ENCODE measurements at regions not wholly inside any gene's neighbourhood (a gene's known extent, or its start where the extent isn't known, plus 50 kb on each side); places are given as distances from the start of the nearest gene placed in this dataset.
"Not testable (repeated sequence)": the region's sequence is repeated elsewhere in the genome, so short reads cannot be mapped to it uniquely, and the experiment has no call there.

DNA sequence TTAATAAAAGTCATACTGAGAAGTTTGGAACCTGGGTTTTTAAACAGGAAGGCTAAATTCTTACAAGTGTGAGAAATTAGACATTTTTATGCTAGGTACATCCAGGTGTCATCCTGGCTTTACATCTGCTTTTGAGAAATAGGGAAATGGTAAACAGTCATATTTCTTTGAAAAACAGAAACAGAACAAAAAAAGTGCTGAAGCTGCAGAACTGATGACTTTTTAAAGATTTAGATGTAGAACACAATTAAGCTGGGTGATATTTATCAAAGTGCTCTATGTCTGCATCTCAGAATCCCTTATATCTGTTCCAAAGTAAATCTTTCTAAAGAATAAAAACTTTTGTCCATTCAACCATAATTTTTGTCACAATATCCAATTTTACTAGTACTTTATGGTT is 282.9 kb upstream of the ATXN7L3B start:
- no peak for DNase-seq
- Histone ChIP-seq H3K36me3 (ENCODE audit: insufficient read depth in 1 of 2, low read depth in 1 of 2) (no peaks in the 10 kb centered on the region), H3K4me1 (no peaks in the 10 kb centered on the region), H3K4me3 (no peak overlapping the region), H3K27me3 (ENCODE audit: insufficient read depth in 3 of 3, low read length in 2 of 3) (no peaks in the 10 kb centered on the region), H3K9me3 (peaks cover 2% of the 10 kb centered on the region), H3K27ac (no peak overlapping the region)
- intact Hi-C loops (cut with DNase I): no loop called here
- no peak for ATAC-seq
- TF ChIP-seq, protein P1, sequence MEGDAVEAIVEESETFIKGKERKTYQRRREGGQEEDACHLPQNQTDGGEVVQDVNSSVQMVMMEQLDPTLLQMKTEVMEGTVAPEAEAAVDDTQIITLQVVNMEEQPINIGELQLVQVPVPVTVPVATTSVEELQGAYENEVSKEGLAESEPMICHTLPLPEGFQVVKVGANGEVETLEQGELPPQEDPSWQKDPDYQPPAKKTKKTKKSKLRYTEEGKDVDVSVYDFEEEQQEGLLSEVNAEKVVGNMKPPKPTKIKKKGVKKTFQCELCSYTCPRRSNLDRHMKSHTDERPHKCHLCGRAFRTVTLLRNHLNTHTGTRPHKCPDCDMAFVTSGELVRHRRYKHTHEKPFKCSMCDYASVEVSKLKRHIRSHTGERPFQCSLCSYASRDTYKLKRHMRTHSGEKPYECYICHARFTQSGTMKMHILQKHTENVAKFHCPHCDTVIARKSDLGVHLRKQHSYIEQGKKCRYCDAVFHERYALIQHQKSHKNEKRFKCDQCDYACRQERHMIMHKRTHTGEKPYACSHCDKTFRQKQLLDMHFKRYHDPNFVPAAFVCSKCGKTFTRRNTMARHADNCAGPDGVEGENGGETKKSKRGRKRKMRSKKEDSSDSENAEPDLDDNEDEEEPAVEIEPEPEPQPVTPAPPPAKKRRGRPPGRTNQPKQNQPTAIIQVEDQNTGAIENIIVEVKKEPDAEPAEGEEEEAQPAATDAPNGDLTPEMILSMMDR (IDR thresholded peaks at IDR 0.05): no peak

DNA sequence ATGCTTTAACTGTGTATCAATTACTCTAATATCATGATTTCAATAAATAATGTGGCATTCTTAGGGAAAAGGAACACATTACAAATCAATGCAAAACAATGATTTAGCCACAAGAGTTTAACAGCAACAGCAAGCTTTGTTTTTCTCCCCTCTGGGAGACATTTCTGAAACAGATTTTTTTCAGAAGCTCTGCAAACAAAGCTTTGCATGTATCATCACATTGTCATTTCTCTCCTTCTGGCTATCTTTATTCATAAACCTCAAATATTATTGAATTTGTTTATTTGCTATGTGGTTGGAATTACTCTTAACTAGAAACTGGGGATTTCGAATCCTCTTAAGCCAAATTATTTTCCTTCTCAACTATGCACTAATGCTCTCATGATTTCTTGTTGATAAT is 278.4 kb upstream of the ATXN7L3B start:
- H3K27ac ChIP-seq: no peak overlapping the region
- DNase-seq: no peak
- H3K9me3 ChIP-seq: no peaks in the 10 kb centered on the region
- WGBS, 3 donors: 75 to 86% (median 83%) methylated on average over 1 of the region's 1 CpG
- no peaks in the 10 kb centered on the region for H3K27me3 ChIP-seq (ENCODE audit: insufficient read depth in 3 of 3, low read length in 2 of 3)
- intact Hi-C loops (cut with DNase I): no loop called here
- TF ChIP-seq, protein P1 (IDR thresholded peaks at IDR 0.05): no peak
- H3K4me1 ChIP-seq: no peaks in the 10 kb centered on the region
- no peak for ATAC-seq
- no peaks in the 10 kb centered on the region for H3K36me3 ChIP-seq (ENCODE audit: insufficient read depth in 1 of 2, low read depth in 1 of 2)
- no peak overlapping the region for H3K4me3 ChIP-seq

DNA sequence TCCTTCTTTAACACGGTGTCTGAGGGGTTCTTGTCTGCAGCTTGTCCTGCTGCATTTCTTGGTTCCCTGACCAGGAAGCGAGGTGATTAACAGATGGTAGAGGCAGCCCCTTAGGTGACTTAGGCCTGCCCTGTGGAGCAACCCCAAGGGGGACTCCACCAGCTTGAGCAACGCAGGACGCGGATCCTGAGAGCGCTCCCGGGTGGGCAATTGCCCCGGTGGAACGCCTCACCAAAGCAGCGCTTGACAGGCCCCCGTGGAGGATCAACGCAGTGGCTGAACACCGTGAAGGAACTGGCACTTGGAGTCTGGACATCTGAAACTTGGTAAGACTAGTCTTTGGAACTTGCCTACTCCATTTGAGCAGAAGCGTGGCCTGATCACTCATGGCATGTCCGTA is 272.9 kb upstream of the ATXN7L3B start:
- Histone ChIP-seq H3K9me3 (no peaks in the 10 kb centered on the region), H3K27ac (no peak overlapping the region), H3K4me3 (no peak overlapping the region), H3K36me3 (ENCODE audit: insufficient read depth in 1 of 2, low read depth in 1 of 2) (no peaks in the 10 kb centered on the region), H3K4me1 (no peaks in the 10 kb centered on the region), H3K27me3 (ENCODE audit: insufficient read depth in 3 of 3, low read length in 2 of 3) (no peaks in the 10 kb centered on the region)
- WGBS, 3 donors: 91 to 92% (median 91%) methylated on average over 15 of the region's 15 CpGs
- intact Hi-C loops (cut with DNase I): no loop called here
- ATAC-seq: no peak
- TF ChIP-seq, protein P1 (IDR thresholded peaks at IDR 0.05): no peak
- no peak for DNase-seq

DNA sequence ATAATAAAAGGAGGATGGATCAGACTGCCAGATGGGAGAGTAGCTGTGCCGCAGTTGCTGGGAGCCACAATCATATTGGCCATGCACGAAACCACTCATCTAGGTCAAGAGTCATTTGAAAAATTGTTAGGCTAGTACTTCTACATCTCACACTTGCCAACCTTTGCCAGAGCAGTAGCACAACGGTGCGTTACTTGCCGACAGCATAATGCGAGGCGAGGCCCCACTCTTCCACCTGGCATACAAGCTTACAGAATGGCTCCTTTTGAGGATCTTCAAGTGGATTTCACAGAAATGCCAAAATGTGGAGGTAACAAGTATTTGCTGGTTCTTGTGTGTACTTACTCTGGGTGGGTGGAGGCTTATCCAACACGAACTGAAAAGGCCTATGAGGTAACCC is 268.3 kb upstream of the ATXN7L3B start:
- H3K27ac ChIP-seq; ATAC-seq; H3K27me3 ChIP-seq (ENCODE audit: insufficient read depth in 3 of 3, low read length in 2 of 3); H3K4me1 ChIP-seq; H3K9me3 ChIP-seq; H3K36me3 ChIP-seq (ENCODE audit: insufficient read depth in 1 of 2, low read depth in 1 of 2); intact Hi-C loops (cut with DNase I); H3K4me3 ChIP-seq; DNase-seq: not testable (repeated sequence)
- WGBS, 3 donors: 84 to 91% (median 89%) methylated on average over 8 of the region's 8 CpGs

DNA sequence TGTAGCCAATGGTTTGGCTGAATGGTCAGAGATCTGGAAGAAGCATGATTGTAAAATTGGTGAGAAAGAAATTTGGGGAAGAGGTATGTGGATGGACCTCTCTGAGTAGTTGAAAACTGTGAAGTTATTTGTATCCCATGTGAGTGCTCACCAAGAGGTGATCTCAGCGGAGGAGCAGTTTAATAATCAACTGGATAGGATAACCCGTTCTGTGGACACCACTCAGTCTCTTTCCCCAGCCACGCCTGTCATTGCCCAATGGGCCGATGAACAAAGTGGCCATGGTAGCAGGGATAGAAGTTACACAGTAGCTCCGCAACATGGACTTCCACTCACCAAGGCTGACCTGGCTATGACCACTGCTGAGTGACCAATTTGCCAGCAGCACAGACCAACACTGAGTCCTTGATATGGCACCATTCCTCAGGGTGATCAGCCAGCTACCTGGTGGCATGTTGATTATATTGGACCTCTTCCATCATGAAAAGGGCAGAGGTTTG is 257.4 kb upstream of the ATXN7L3B start:
- WGBS, 3 donors: 95 to 96% (median 95%) methylated on average over 5 of the region's 5 CpGs
- H3K36me3 ChIP-seq (ENCODE audit: insufficient read depth in 1 of 2, low read depth in 1 of 2): no peaks in the 10 kb centered on the region

DNA sequence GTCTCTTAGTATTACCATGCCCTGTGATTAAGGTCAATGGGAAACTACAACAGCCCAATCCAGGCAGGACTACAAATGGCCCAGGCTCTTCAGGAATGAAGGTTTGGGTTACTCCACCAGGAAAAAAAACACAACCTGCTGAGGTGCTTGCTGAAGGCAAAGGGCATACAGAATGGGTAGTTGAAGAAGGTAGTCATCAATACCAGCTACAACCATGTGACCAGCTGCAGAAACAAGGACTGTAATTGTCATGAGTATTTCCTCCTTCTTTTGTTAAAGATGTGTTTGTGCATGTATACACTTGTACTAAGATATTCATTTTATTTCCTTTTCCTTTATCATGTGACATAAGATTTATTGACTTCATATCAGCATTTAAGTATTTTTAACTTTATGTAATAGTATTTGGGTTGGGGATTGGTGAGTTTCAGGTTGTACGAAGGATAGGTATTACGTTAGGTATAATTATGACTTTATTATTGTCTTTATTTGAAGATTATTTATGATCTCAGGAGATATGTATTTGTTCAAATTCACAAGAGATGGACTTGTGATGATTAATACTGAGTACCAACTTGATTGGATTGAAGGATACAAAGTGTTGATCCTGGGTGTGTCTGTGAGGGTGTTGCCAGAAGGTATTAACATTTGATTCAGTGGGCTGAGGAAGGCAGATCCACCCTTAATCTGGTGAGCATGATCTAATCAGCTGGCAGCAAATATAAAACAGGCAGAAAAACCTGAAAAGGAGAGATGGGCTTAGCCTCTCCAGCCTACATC is 256.0 kb upstream of the ATXN7L3B start:
- intact Hi-C loops (cut with DNase I); DNase-seq; H3K36me3 ChIP-seq (ENCODE audit: insufficient read depth in 1 of 2, low read depth in 1 of 2); H3K4me3 ChIP-seq; H3K27ac ChIP-seq; ATAC-seq; H3K27me3 ChIP-seq (ENCODE audit: insufficient read depth in 3 of 3, low read length in 2 of 3); H3K9me3 ChIP-seq; H3K4me1 ChIP-seq: not testable (repeated sequence)
- WGBS, 3 donors: 90 to 95% (median 93%) methylated on average over 2 of the region's 2 CpGs

More for the DNA sequence above, 257.4 kb upstream of the ATXN7L3B start:
- no peak for ATAC-seq
- no peaks in the 10 kb centered on the region for H3K27me3 ChIP-seq (ENCODE audit: insufficient read depth in 3 of 3, low read length in 2 of 3)
- TF ChIP-seq, protein P1 (IDR thresholded peaks at IDR 0.05): no peak
- H3K4me3 ChIP-seq: no peak overlapping the region
- no peak overlapping the region for H3K27ac ChIP-seq
- no peaks in the 10 kb centered on the region for H3K9me3 ChIP-seq
- intact Hi-C loops (cut with DNase I): no loop called here
- DNase-seq: no peak
- H3K4me1 ChIP-seq: no peaks in the 10 kb centered on the region

All from psoas muscle (tissue), 7 donors.